ENCODE measurements at regions not wholly inside any gene's neighbourhood (a gene's known extent, or its start where the extent isn't known, plus 50 kb on each side); places are given as distances from the start of the nearest gene placed in this dataset.

DNA sequence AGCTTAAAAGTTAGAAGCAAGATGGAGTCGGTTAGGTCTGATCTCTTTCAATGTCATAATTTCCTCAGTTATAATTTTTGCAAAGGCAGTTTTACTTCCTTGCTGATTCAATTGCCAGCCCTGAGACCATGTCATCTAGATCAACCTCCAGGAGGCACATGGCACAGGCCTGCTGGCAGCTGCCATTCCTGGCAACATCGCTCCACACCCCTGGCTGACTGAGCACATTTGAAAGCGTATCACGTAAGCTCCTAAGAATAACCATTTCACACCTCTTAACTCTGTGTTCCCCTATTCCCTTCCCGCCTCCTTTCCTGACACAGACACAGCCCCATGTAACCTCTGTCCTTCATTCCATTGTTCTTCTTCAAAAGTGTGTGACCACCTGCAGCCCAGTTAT, 313.9 kb upstream of the CTNNB1 start:
- TF ChIP-seq POLR2AphosphoS5 (IDR thresholded peaks at IDR 0.05; ENCODE audit: borderline replicate concordance, low read depth, low read length) (no peak), EZH2 (IDR thresholded peaks at IDR 0.05) (no peak)

All from SK-N-MC (cell line).